HG02678 (cell line): ENCODE measurements at regions not wholly inside any gene's neighbourhood (a gene's known extent, or its start where the extent isn't known, plus 50 kb on each side); places are given as distances from the start of the nearest gene placed in this dataset.
"Not testable (repeated sequence)": the region's sequence is repeated elsewhere in the genome, so short reads cannot be mapped to it uniquely, and the experiment has no call there.

Experiments used
- ATAC-seq: cut with Tn5 transposase; IDR thresholded peaks from one replicate; pipeline ENCODE4 v1.9.1; 2021; ENCODE audit warnings: mild to moderate bottlenecking, moderate library complexity; ENCODE audit not compliant: unreplicated experiment

GRCh38 chr12:97711392-97711791 lies 248.8 kb downstream of the RMST start:
- no peak for ATAC-seq

- no peak for ATAC-seq
Measured at GRCh38 chr12:97713270-97713669, 250.7 kb downstream of the RMST start.

- ATAC-seq: no peak
Measured at GRCh38 chr12:97714107-97714563, 251.5 kb downstream of the RMST start.

- ATAC-seq: no peak
Measured at GRCh38 chr12:97716356-97716755, 253.8 kb downstream of the RMST start.

GRCh38 chr12:97723801-97724200 lies 261.2 kb downstream of the RMST start:
- ATAC-seq: not testable (repeated sequence)

GRCh38 chr12:97745406-97746101 lies 282.9 kb downstream of the RMST start:
- no peak for ATAC-seq

GRCh38 chr12:97748298-97748697 lies 285.7 kb downstream of the RMST start:
- no peak for ATAC-seq

GRCh38 chr12:97751704-97752103 lies 289.1 kb downstream of the RMST start:
- ATAC-seq: no peak

GRCh38 chr12:97752129-97752528 lies 289.5 kb downstream of the RMST start:
- ATAC-seq: no peak

GRCh38 chr12:97753332-97753731 lies 290.7 kb downstream of the RMST start:
- ATAC-seq: no peak

GRCh38 chr12:97754306-97754705 lies 291.7 kb downstream of the RMST start:
- ATAC-seq: no peak

GRCh38 chr12:97756066-97756666 lies 293.6 kb downstream of the RMST start:
- ATAC-seq: no peak

- no peak for ATAC-seq
Measured at GRCh38 chr12:97756741-97757140, 294.1 kb downstream of the RMST start.

- no peak for ATAC-seq
Measured at GRCh38 chr12:97757481-97758193, 295.0 kb downstream of the RMST start.

- no peak for ATAC-seq
Measured at GRCh38 chr12:97758194-97758501, 295.5 kb downstream of the RMST start.

GRCh38 chr12:97758586-97758985 lies 296.0 kb downstream of the RMST start:
- no peak for ATAC-seq

- ATAC-seq: no peak
Measured at GRCh38 chr12:97760601-97761000, 298.0 kb downstream of the RMST start.

GRCh38 chr12:97763113-97763512 lies 300.5 kb downstream of the RMST start:
- no peak for ATAC-seq

- ATAC-seq: no peak
Measured at GRCh38 chr12:97764700-97765099, 302.1 kb downstream of the RMST start.

- no peak for ATAC-seq
Measured at GRCh38 chr12:97767347-97767746, 304.7 kb downstream of the RMST start.

- ATAC-seq: no peak
Measured at GRCh38 chr12:97778111-97778510, 315.5 kb downstream of the RMST start.

- ATAC-seq: no peak
Measured at GRCh38 chr12:97781342-97781741, 318.7 kb downstream of the RMST start.
